Fibroblast of lung (primary cell): ENCODE measurements at regions not wholly inside any gene's neighbourhood (a gene's known extent, or its start where the extent isn't known, plus 50 kb on each side); places are given as distances from the start of the nearest gene placed in this dataset.

Experiments
- DNase-seq, 2 donors: peaks; one replicate each; pipeline versions ENCODE4 v3.0.0 to v3.0.0-alpha.2; 2010; ENCODE audit warnings: low read depth in 2 of 2
- H2AFZ ChIP-seq: 2 replicates; pipeline ENCODE4 v1.5.1; 2012; ENCODE audit warnings: low read length, control low read depth, inconsistent platforms
- H3K27ac ChIP-seq: 2 replicates; pipeline ENCODE4 v1.5.1; 2011; ENCODE audit warnings: low read length, control low read depth; ENCODE audit not compliant: insufficient read depth
- H3K27me3 ChIP-seq: 2 replicates; pipeline ENCODE4 v1.5.1; 2011; ENCODE audit warnings: mild to moderate bottlenecking, low read length; ENCODE audit not compliant: control insufficient read depth, insufficient read depth
- H3K36me3 ChIP-seq: 2 replicates; pipeline ENCODE4 v1.5.1; 2011; ENCODE audit warnings: low read length; ENCODE audit not compliant: control insufficient read depth, insufficient read depth
- H3K4me1 ChIP-seq: 2 replicates; pipeline ENCODE4 v1.5.1; 2011; ENCODE audit warnings: low read length; ENCODE audit not compliant: control insufficient read depth, insufficient read depth; ENCODE audit errors: extremely low read depth
- H3K4me2 ChIP-seq: 2 replicates; pipeline ENCODE4 v1.5.1; 2011; ENCODE audit warnings: low read length, control low read depth; ENCODE audit not compliant: insufficient read depth; ENCODE audit errors: extremely low read depth
- H3K4me3 ChIP-seq, 4 experiments: fragments of 200-600 bp in 1 of 4; sonication (generic) in 1 of 4; replicated peaks in 1 of 4; 2 replicates each; pipeline ENCODE4 v1.5.1; 2011 to 2016; ENCODE audit warnings: low read length in 4 of 4, low read depth in 3 of 4, mild to moderate bottlenecking in 3 of 4, control low read depth in 2 of 4, inconsistent platforms in 1 of 4, mixed read lengths in 1 of 4; ENCODE audit not compliant: insufficient read depth in 1 of 4; ENCODE audit errors: control extremely low read depth in 1 of 4
- H3K79me2 ChIP-seq: 2 replicates; pipeline ENCODE4 v1.5.1; 2012; ENCODE audit warnings: mild to moderate bottlenecking, low read length, inconsistent platforms; ENCODE audit not compliant: control insufficient read depth, insufficient read depth
- H3K9ac ChIP-seq: 2 replicates; pipeline ENCODE4 v1.5.1; 2011; ENCODE audit warnings: mild to moderate bottlenecking, low read length, control low read depth; ENCODE audit not compliant: insufficient read depth
- H3K9me3 ChIP-seq: 2 replicates; pipeline ENCODE4 v1.5.1; 2012; ENCODE audit warnings: low read depth, low read length; ENCODE audit not compliant: control insufficient read depth, insufficient read depth
- H4K20me1 ChIP-seq: 2 replicates; pipeline ENCODE4 v1.5.1; 2011; ENCODE audit warnings: low read length; ENCODE audit not compliant: control insufficient read depth, insufficient read depth; ENCODE audit errors: extremely low read depth
- EZH2 ChIP-seq: IDR thresholded peaks from 2 replicates; pipeline ENCODE4 v1.5.1; 2012; ENCODE audit warnings: low read length, control low read depth, mild to moderate bottlenecking; ENCODE audit errors: missing control alignments
- TF ChIP-seq, protein P1 (sequence below), 2 donors: IDR thresholded peaks in 1 of 2; conservative IDR thresholded peaks in 1 of 2; 1 replicate in 1 of 2; 2 replicates in 1 of 2; pipeline ENCODE4 v1.5.1; 2011 to 2012; ENCODE audit warnings: low read length in 2 of 2, control low read depth in 1 of 2, inconsistent platforms in 1 of 2, low read depth in 1 of 2, mild to moderate bottlenecking in 1 of 2

DNA sequence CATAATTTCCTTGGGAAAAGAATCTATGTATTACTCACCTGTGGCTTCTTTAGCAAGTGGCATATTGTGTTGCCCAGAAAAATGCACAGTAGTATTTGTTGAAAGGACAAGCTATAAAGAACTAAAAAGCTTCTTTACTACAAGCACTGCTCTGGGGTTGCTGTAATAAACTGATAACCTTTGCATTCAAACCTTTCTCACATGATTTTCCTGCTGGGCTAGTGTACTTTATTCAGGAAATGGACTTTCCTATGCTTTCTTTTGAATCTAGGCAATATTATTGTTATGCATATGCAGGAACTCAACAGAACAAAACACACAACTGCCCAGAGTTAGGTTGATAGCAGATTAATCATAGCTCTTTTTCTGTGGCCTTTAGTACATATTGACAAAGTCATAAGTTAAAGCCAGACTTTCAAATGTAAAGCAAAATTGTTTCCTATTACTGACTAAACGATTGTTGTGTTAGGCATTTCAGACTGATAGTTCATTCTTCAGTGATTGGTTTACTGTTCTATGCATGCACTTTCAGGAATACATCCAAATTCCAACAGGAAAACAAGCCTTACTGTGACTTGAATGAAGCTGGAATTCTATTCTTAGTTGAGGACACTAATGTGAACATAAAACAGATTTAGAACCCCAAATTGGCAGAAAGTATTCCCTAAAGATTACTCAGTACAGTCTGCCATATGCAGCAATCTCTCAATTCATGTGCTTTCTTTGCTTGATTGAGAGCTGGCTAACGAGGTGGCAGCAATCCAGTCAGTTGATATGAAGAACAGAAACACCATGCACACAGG lies 564.3 kb upstream of the NEGR1 start:
- H3K27ac ChIP-seq, result no peak overlapping the region
- H3K4me2 ChIP-seq, result no peak overlapping the region
- H2AFZ ChIP-seq, result no peak overlapping the region
- no peak overlapping the region for H3K9ac ChIP-seq
- no peaks in the 10 kb centered on the region for H3K27me3 ChIP-seq
- H3K4me1 ChIP-seq, result no peaks in the 10 kb centered on the region
- H3K9me3 ChIP-seq, result no peaks in the 10 kb centered on the region
- no peak for DNase-seq
- TF ChIP-seq, protein P1, sequence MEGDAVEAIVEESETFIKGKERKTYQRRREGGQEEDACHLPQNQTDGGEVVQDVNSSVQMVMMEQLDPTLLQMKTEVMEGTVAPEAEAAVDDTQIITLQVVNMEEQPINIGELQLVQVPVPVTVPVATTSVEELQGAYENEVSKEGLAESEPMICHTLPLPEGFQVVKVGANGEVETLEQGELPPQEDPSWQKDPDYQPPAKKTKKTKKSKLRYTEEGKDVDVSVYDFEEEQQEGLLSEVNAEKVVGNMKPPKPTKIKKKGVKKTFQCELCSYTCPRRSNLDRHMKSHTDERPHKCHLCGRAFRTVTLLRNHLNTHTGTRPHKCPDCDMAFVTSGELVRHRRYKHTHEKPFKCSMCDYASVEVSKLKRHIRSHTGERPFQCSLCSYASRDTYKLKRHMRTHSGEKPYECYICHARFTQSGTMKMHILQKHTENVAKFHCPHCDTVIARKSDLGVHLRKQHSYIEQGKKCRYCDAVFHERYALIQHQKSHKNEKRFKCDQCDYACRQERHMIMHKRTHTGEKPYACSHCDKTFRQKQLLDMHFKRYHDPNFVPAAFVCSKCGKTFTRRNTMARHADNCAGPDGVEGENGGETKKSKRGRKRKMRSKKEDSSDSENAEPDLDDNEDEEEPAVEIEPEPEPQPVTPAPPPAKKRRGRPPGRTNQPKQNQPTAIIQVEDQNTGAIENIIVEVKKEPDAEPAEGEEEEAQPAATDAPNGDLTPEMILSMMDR (conservative IDR thresholded peaks at IDR 0.05 in 1 of 2, IDR thresholded peaks at IDR 0.05 in 1 of 2; ENCODE audit: low read depth in 1 of 2, low read length in 2 of 2), result no peak
- TF ChIP-seq EZH2, result no peak
- H3K4me3 ChIP-seq, result no peak overlapping the region
- no peaks in the 10 kb centered on the region for H3K79me2 ChIP-seq
- no peaks in the 10 kb centered on the region for H4K20me1 ChIP-seq
- no peaks in the 10 kb centered on the region for H3K36me3 ChIP-seq

DNA sequence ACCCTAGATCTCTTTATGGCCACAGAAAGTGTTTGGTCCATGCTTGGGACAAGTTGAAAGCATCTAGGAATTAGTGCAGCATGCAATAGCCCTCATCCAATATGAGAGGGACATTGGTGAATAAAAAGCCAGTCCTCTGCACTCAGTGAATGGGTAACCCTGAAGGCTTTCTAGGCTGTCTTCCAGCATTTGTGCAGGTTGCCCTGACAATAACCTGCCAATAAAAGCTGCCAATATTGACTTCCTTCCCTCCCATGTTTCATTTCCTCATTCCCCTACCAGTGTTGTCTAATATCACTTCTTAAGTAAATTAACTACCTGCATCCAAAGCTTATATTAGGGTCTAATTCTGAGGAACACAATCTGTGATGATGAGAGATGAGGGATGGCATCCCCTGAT lies 563.6 kb upstream of the NEGR1 start:
- no peak overlapping the region for H3K9ac ChIP-seq
- H3K27me3 ChIP-seq, result no peaks in the 10 kb centered on the region

GRCh38 chr1:72845381-72845780 lies 563.0 kb upstream of the NEGR1 start:
- H3K36me3 ChIP-seq, result no peaks in the 10 kb centered on the region
- no peaks in the 10 kb centered on the region for H3K4me1 ChIP-seq
- H4K20me1 ChIP-seq, result no peaks in the 10 kb centered on the region
- H2AFZ ChIP-seq, result no peak overlapping the region
- H3K79me2 ChIP-seq, result no peaks in the 10 kb centered on the region
- TF ChIP-seq, protein P1 (conservative IDR thresholded peaks at IDR 0.05 in 1 of 2, IDR thresholded peaks at IDR 0.05 in 1 of 2; ENCODE audit: low read depth in 1 of 2, low read length in 2 of 2), result no peak
- no peak for TF ChIP-seq EZH2
- no peak overlapping the region for H3K27ac ChIP-seq
- H3K9me3 ChIP-seq, result no peaks in the 10 kb centered on the region
- no peaks in the 10 kb centered on the region for H3K27me3 ChIP-seq
- DNase-seq, result peak; percentile 7 to 8
- no peak overlapping the region for H3K4me2 ChIP-seq
- H3K9ac ChIP-seq, result no peak overlapping the region
- no peak overlapping the region for H3K4me3 ChIP-seq

More for the DNA sequence above, 563.6 kb upstream of the NEGR1 start:
- Histone ChIP-seq H3K9me3 (no peaks in the 10 kb centered on the region), H3K4me1 (no peaks in the 10 kb centered on the region), H3K4me3 (no peak overlapping the region), H3K79me2 (no peaks in the 10 kb centered on the region), H2AFZ (no peak overlapping the region), H3K4me2 (no peak overlapping the region), H3K36me3 (no peaks in the 10 kb centered on the region), H4K20me1 (no peaks in the 10 kb centered on the region), H3K27ac (no peak overlapping the region)
- TF ChIP-seq, protein P1 (conservative IDR thresholded peaks at IDR 0.05 in 1 of 2, IDR thresholded peaks at IDR 0.05 in 1 of 2; ENCODE audit: low read depth in 1 of 2, low read length in 2 of 2), result no peak
- TF ChIP-seq EZH2, result no peak
- DNase-seq, result no peak
